ENCODE measurements at regions not wholly inside any gene's neighbourhood (a gene's known extent, or its start where the extent isn't known, plus 50 kb on each side); places are given as distances from the start of the nearest gene placed in this dataset.
"Not testable (repeated sequence)": the region's sequence is repeated elsewhere in the genome, so short reads cannot be mapped to it uniquely, and the experiment has no call there.

- no peak for DNase-seq (ENCODE audit: low read depth)
Observed at GRCh38 chr2:82084679-82085392, 1780.3 kb upstream of the LRRTM1 start.

- DNase-seq (ENCODE audit: low read depth), result no peak
Observed at GRCh38 chr2:82075875-82076274, 1771.3 kb upstream of the LRRTM1 start.

GRCh38 chr2:82062463-82062862 lies 1757.9 kb upstream of the LRRTM1 start:
- no peak for DNase-seq (ENCODE audit: low read depth)

DNA sequence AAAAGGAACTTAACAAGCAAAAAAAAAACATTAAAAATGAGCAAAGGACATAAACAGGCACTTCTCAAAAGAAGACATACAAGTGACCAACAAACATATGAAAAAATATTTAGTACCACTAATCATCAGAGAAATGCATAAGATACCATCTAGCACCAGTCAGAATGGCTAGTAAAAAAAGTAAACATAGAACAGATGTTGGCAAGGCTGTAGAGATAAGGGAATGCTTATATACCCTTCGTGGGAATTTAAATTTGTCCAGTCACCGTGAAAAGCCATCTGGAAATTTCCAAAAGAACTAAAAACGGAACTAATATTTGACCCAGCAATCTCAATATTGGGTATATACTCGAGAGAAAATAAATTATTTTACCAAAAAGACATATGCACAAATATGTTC lies 1751.3 kb upstream of the LRRTM1 start:
- DNase-seq (ENCODE audit: low read depth), result no peak

DNA sequence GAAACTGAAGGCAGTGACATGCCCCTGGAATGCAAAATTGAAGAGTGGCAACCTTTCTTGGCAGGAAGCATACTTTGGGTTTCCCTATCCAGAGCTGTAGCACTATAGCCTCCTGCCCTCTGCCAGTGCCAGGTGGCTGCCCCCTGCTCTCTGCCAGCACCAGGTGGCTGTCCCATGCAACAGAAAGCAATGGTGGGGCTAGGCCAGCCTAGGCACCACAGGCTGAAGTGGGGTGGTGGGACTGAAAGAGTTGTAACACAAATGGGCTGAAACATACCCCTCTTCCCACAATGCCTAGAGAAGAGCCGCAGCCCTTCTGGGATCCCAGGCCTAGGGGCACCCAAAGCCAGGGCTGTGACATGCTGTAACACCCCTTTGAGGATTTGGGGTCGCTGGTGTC lies 1739.3 kb upstream of the LRRTM1 start:
- DNase-seq (ENCODE audit: low read depth), result no peak

- DNase-seq (ENCODE audit: low read depth), result no peak
Observed at GRCh38 chr2:82027921-82028615, 1723.5 kb upstream of the LRRTM1 start.

DNA sequence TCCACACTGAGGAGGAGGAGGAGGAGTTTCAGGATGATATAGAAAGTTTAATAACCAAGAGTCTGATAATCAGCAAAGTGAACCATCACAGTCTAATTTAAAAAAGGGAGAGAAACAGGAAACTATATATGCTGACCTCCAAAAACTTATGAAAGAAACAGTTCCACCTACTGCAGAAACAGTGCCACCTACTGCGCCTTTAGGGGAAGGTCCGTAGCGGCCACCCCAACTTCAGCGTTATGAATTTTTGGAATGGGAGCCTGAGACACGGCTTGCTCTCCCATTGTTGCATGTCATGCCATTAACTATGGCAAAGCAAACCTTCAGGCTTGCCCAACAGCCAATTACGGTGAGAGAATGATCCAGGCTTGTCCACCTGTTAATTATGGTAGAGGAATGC lies 1719.2 kb upstream of the LRRTM1 start:
- DNase-seq (ENCODE audit: low read depth), result no peak

DNA sequence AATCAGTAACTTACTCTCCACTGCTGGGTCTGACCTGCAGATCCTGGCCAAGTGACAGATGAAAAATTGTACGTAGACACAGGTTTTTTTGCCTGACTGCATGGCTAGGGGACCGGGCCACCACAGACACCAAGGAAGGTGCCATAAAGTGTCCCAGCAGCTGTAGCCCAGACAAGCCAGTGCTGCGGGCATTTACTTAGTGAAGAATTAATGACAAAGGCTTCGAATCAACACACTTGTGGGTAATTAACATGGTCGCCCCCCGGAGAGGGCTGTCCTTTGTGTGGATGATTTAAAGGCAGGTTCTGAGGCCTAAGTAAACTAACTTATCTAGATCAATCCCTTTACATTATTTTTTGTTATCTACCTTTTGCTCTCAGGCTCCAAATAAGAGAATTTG lies 1709.1 kb upstream of the LRRTM1 start:
- DNase-seq (ENCODE audit: low read depth), result no peak

- no peak for DNase-seq (ENCODE audit: low read depth)
Observed at GRCh38 chr2:82007071-82007664, 1702.6 kb upstream of the LRRTM1 start.

GRCh38 chr2:82005889-82006288 lies 1701.3 kb upstream of the LRRTM1 start:
- not testable (repeated sequence) for DNase-seq (ENCODE audit: low read depth)

DNA sequence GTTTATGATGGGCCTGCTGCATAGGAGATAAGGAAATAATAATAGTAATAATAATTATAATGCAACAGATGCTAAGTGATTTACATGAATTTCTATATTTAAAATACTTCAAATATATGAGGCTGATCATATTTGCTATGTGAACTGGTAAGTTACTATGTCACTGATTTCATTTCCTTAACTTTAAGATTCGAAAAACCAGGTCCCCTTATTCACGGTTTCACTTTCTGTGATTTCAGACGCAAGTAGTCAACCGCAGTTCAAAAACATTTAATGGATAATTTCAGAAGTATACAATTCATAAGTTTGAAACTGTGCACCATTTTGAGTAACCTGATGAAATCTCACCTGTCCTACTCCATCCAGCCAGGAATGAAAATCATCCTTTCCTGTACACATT lies 1697.1 kb upstream of the LRRTM1 start:
- no peak for DNase-seq (ENCODE audit: low read depth)

GRCh38 chr2:82000606-82001005 lies 1696.1 kb upstream of the LRRTM1 start:
- DNase-seq (ENCODE audit: low read depth), result no peak

GRCh38 chr2:81996332-81996731 lies 1691.8 kb upstream of the LRRTM1 start:
- no peak for DNase-seq (ENCODE audit: low read depth)

DNA sequence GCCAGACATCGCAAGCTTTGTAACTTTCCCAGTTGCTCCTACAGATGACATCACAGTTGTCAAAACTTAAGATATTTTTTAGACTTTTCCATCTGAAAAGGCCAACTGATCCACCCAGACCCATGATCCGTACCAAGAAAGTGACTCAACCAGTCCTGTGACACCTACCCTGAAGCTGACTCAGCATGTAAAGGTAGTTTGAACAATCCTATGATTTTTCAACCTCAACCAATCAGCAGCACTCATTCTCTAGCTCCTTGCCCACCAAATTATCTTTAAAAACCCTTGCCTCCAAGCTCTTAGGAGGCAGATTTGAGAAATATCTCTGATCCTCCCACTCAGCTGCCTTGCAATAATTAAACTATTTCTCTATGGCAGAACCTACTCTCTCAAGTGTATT lies 1686.7 kb upstream of the LRRTM1 start:
- DNase-seq (ENCODE audit: low read depth), result no peak

DNA sequence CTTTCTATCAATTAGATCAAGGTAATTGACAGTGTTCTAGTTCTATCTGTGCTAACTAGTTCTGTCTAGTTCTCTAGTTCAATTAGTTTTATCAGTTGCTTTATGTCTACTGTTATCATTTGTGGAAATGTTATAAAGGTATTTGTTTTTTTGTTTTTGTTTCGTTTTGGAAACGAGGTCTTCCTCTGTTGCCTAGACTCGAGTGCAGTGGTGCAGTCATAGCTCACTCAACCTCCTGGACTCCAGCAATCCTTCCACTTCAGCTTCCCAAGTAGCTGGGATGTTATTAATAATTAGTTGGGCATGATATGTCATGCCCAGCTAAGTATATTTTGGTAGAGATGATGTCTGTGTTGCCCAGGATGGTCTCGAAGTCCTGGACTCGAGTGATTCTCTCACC lies 1682.8 kb upstream of the LRRTM1 start:
- no peak for DNase-seq (ENCODE audit: low read depth)

DNA sequence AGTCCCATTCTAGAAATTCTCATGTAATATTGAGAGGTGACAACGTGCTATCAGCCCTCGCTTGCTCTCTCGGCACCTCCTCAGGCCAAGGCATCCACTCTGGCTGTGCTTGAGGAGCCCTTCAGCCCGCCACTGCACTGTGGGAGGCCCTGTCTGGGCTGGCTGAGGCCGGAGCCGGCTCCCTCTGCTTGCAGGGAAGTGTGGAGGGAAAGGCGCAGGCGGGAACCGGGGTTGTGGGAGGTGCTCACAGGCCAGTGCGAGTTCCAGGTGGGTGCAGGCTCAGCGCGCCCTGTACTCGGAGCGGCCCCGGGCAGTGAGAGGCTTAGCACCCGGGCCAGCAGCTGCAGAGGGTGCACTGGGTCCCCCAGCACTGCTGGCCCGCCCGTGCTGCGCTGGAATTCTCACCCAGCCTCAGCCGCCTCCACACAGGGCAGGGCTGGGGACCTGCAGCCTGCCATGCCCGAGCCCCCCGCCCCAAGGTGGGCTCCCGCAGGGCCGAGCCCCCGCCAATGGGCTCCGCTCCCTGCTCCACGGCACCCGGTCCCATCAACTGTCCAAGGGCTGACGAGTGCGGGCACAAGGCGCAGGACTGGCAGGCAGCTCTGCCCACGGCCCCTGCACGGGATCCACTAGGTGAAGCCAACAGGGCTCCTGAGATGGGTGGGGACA lies 1680.6 kb upstream of the LRRTM1 start:
- DNase-seq (ENCODE audit: low read depth), result no peak

- no peak for DNase-seq (ENCODE audit: low read depth)
Observed at GRCh38 chr2:81981585-81981984, 1677.0 kb upstream of the LRRTM1 start.

GRCh38 chr2:81979086-81979485 lies 1674.5 kb upstream of the LRRTM1 start:
- no peak for DNase-seq (ENCODE audit: low read depth)

DNA sequence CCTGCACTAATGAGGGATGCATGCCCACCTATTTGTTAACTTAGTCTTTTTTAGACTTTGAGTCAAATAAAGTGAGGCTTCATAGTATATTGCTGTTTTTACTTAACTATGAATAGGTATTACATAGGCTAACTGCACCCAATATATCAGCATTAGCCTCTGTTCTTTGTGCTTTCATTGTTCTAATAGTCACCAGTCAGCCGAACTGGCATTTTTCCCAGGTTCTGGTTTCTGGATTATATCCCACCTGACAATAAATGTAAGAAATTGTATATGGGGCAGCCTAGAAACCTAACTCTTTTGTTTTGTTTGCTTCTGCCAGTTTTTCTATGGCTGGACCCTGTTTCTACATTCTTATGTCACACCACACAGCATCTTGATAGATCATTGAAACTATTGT lies 1672.4 kb upstream of the LRRTM1 start:
- no peak for DNase-seq (ENCODE audit: low read depth)

- DNase-seq (ENCODE audit: low read depth), result no peak
Observed at GRCh38 chr2:81974216-81974615, 1669.7 kb upstream of the LRRTM1 start.

- no peak for DNase-seq (ENCODE audit: low read depth)
Observed at GRCh38 chr2:81942876-81943275, 1638.3 kb upstream of the LRRTM1 start.

- no peak for DNase-seq (ENCODE audit: low read depth)
Observed at GRCh38 chr2:81942136-81942680, 1637.7 kb upstream of the LRRTM1 start.
